Gastrocnemius medialis (tissue), 4 donors: ENCODE measurements at regions not wholly inside any gene's neighbourhood (a gene's known extent, or its start where the extent isn't known, plus 50 kb on each side); places are given as distances from the start of the nearest gene placed in this dataset.

Source experiments
- POLR2A ChIP-seq, 2 donors: fragments of 450-650 bp; IDR thresholded peaks; one replicate each; pipeline ENCODE4 v1.6.1; 2017; ENCODE audit warnings: antibody characterized with exemption in 2 of 2, mild to moderate bottlenecking in 2 of 2, moderate library complexity in 2 of 2
- TF ChIP-seq, protein P1 (sequence below), 5 experiments: fragments of 450-650 bp in 3 of 5; fragments of 200-600 bp in 2 of 5; sonication (generic) in 2 of 5; IDR thresholded peaks in 4 of 5; conservative IDR thresholded peaks in 1 of 5; 1 replicate in 4 of 5; 2 replicates in 1 of 5; pipeline ENCODE4 v1.5.1; 2016 to 2019; ENCODE audit warnings: antibody characterized with exemption in 5 of 5, mild to moderate bottlenecking in 3 of 5, moderate library complexity in 3 of 5

DNA sequence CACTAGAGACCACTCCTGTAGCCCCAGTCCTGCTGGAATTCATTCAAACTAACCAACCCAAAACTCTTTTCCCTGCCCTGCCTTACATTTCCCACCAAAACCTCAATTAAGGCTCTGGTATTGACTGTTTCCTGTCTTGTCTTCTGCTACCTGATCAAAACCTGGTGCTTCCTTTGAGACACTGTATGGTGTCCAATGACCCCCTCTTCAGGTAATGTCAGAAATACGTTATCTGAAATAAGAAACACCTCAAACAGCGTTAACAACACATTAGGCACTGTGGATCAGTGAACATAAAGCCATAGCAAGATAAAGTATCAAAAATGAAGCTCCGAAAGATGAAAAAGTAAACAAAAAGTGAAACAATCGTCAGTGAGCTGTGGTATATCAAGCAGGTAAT, 343.2 kb upstream of the ZP4 start:
- TF ChIP-seq, protein P1, sequence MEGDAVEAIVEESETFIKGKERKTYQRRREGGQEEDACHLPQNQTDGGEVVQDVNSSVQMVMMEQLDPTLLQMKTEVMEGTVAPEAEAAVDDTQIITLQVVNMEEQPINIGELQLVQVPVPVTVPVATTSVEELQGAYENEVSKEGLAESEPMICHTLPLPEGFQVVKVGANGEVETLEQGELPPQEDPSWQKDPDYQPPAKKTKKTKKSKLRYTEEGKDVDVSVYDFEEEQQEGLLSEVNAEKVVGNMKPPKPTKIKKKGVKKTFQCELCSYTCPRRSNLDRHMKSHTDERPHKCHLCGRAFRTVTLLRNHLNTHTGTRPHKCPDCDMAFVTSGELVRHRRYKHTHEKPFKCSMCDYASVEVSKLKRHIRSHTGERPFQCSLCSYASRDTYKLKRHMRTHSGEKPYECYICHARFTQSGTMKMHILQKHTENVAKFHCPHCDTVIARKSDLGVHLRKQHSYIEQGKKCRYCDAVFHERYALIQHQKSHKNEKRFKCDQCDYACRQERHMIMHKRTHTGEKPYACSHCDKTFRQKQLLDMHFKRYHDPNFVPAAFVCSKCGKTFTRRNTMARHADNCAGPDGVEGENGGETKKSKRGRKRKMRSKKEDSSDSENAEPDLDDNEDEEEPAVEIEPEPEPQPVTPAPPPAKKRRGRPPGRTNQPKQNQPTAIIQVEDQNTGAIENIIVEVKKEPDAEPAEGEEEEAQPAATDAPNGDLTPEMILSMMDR (IDR thresholded peaks at IDR 0.05 in 4 of 5, conservative IDR thresholded peaks at IDR 0.05 in 1 of 5) = no peak
- no peak for TF ChIP-seq POLR2A (IDR thresholded peaks at IDR 0.05)
